WTC11 (cell line): ENCODE measurements at regions not wholly inside any gene's neighbourhood (a gene's known extent, or its start where the extent isn't known, plus 50 kb on each side); places are given as distances from the start of the nearest gene placed in this dataset.

Source experiments
- ATAC-seq: fragments of 200-7000 bp; cut with Tn5 transposase; 2 replicates; pipeline ENCODE4 v1.10.0; 2021; ENCODE audit warnings: mild to moderate bottlenecking, moderate library complexity
- CTCF ChIA-PET: fragments of 300-600 bp; sonication (Branson Sonifier 250); formaldehyde crosslinking; loops from one replicate; lab custom pipeline; 2021; ENCODE audit warnings: antibody characterized with exemption; lab: Charles Lee
- POLR2A ChIA-PET: fragments of 350-600 bp; sonication (Branson Sonifier 250); formaldehyde crosslinking; loops from one replicate; lab custom pipeline; 2021; ENCODE audit warnings: antibody characterized with exemption; lab: Charles Lee
- DNase-seq: peaks from one replicate; pipeline ENCODE4 v3.0.0; 2021; ENCODE audit warnings: low spot score
- H3K27ac Mint-ChIP-seq: 2 replicates; pipeline ENCODE4 v1.8.0; 2021; ENCODE audit warnings: mixed read lengths
- H3K27me3 Mint-ChIP-seq: 2 replicates; pipeline ENCODE4 v1.8.0; 2021; ENCODE audit warnings: low read depth, mild to moderate bottlenecking, moderate library complexity, mixed read lengths
- H3K36me3 Mint-ChIP-seq: 2 replicates; pipeline ENCODE4 v1.8.0; 2021; ENCODE audit warnings: mixed read lengths
- H3K4me1 Mint-ChIP-seq: 2 replicates; pipeline ENCODE4 v1.8.0; 2022; ENCODE audit warnings: mixed read lengths
- H3K4me3 Mint-ChIP-seq: 2 replicates; pipeline ENCODE4 v1.8.0; 2021; ENCODE audit warnings: mild to moderate bottlenecking, moderate library complexity, mixed read lengths
- H3K9me3 Mint-ChIP-seq: 2 replicates; pipeline ENCODE4 v1.8.0; 2021; ENCODE audit warnings: mixed read lengths
- ELF4 ChIP-seq: sonication (generic); formaldehyde crosslinking; IDR thresholded peaks from 2 replicates; pipeline ENCODE4 v1.8.1; 2022; ENCODE audit warnings: low read depth, mild to moderate bottlenecking, moderate library complexity, missing genetic modification reagents
- FOXJ3 ChIP-seq: sonication (generic); formaldehyde crosslinking; IDR thresholded peaks from 2 replicates; pipeline ENCODE4 v1.9.0; 2021; ENCODE audit warnings: missing genetic modification reagents, mild to moderate bottlenecking, borderline replicate concordance
- IRF2 ChIP-seq: sonication (generic); formaldehyde crosslinking; IDR thresholded peaks from 2 replicates; pipeline ENCODE4 v1.8.0; 2022; ENCODE audit warnings: low read depth, missing genetic modification reagents, borderline replicate concordance
- JUN ChIP-seq: sonication (generic); formaldehyde crosslinking; IDR thresholded peaks from 2 replicates; pipeline ENCODE4 v1.8.0; 2023; ENCODE audit warnings: mild to moderate bottlenecking, missing genetic modification reagents
- SOX15 ChIP-seq: fragments of 250-450 bp; sonication (Bioruptor Pico); IDR thresholded peaks from 2 replicates; pipeline ENCODE4 v1.9.0; 2021; ENCODE audit warnings: mild to moderate bottlenecking
- TF ChIP-seq, protein P1 (sequence below): fragments of 250-450 bp; sonication (Bioruptor Pico); IDR thresholded peaks from 2 replicates; pipeline ENCODE4 v1.9.0; 2021; ENCODE audit warnings: mild to moderate bottlenecking, borderline replicate concordance
- TF ChIP-seq, protein P2 (sequence below): fragments of 250-450 bp; sonication (Bioruptor Pico); IDR thresholded peaks from 2 replicates; pipeline ENCODE4 v1.9.0; 2021; ENCODE audit warnings: mild to moderate bottlenecking
- TF ChIP-seq, protein P3 (sequence below): sonication (generic); formaldehyde crosslinking; IDR thresholded peaks from 2 replicates; pipeline ENCODE4 v1.8.1; 2022; ENCODE audit warnings: mild to moderate bottlenecking, missing genetic modification reagents, moderate library complexity, borderline replicate concordance
- TF ChIP-seq, protein P4 (sequence below): fragments of 250-450 bp; sonication (Bioruptor Pico); IDR thresholded peaks from 2 replicates; pipeline ENCODE4 v1.9.0; 2021; ENCODE audit warnings: mild to moderate bottlenecking

DNA sequence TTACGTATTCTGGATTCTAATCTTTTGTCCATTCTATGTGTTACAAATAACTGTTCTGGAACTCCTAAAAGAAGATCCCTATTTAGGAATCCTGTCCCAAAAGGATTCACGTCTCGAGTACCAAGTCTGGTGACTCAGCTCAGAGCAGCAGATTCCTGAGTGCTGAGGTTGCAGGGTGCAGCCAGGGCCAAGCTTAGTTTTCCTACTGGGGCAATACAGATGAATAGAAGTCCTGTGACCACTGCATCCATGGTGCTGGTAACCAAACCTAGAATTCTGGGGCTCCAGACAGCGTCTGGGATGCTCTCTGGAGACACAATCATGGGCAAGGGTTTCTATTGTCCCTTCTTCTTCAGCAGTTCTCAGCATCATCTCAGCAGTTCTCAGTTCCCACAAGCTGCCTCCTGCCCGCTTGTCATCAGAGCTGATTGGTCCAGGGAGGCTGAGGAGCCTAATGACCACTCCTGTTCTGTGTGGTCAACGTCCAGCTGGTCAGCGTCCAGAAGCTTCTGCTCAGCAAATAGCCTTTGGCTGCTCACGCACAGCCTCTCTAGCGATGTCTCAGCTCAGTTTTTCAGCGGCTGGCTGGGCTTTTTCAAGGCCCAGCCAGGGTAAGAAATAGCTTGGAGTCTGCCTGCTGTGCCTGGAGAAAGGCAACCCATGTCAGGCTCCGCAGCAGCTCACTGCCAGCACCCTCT is 50.4 kb upstream of the C7orf33 start:
- no peak for ATAC-seq
- H3K4me1 Mint-ChIP-seq: no peaks in the 10 kb centered on the region
- TF ChIP-seq, protein P1, sequence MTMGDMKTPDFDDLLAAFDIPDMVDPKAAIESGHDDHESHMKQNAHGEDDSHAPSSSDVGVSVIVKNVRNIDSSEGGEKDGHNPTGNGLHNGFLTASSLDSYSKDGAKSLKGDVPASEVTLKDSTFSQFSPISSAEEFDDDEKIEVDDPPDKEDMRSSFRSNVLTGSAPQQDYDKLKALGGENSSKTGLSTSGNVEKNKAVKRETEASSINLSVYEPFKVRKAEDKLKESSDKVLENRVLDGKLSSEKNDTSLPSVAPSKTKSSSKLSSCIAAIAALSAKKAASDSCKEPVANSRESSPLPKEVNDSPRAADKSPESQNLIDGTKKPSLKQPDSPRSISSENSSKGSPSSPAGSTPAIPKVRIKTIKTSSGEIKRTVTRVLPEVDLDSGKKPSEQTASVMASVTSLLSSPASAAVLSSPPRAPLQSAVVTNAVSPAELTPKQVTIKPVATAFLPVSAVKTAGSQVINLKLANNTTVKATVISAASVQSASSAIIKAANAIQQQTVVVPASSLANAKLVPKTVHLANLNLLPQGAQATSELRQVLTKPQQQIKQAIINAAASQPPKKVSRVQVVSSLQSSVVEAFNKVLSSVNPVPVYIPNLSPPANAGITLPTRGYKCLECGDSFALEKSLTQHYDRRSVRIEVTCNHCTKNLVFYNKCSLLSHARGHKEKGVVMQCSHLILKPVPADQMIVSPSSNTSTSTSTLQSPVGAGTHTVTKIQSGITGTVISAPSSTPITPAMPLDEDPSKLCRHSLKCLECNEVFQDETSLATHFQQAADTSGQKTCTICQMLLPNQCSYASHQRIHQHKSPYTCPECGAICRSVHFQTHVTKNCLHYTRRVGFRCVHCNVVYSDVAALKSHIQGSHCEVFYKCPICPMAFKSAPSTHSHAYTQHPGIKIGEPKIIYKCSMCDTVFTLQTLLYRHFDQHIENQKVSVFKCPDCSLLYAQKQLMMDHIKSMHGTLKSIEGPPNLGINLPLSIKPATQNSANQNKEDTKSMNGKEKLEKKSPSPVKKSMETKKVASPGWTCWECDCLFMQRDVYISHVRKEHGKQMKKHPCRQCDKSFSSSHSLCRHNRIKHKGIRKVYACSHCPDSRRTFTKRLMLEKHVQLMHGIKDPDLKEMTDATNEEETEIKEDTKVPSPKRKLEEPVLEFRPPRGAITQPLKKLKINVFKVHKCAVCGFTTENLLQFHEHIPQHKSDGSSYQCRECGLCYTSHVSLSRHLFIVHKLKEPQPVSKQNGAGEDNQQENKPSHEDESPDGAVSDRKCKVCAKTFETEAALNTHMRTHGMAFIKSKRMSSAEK (CRISPR knock-in tag): no peak
- no peak for TF ChIP-seq IRF2
- TF ChIP-seq ELF4 (CRISPR knock-in tag): no peak
- TF ChIP-seq, protein P2, sequence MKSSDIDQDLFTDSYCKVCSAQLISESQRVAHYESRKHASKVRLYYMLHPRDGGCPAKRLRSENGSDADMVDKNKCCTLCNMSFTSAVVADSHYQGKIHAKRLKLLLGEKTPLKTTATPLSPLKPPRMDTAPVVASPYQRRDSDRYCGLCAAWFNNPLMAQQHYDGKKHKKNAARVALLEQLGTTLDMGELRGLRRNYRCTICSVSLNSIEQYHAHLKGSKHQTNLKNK: no peak
- TF ChIP-seq, protein P3, sequence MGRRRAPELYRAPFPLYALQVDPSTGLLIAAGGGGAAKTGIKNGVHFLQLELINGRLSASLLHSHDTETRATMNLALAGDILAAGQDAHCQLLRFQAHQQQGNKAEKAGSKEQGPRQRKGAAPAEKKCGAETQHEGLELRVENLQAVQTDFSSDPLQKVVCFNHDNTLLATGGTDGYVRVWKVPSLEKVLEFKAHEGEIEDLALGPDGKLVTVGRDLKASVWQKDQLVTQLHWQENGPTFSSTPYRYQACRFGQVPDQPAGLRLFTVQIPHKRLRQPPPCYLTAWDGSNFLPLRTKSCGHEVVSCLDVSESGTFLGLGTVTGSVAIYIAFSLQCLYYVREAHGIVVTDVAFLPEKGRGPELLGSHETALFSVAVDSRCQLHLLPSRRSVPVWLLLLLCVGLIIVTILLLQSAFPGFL (CRISPR knock-in tag): no peak
- TF ChIP-seq, protein P4, sequence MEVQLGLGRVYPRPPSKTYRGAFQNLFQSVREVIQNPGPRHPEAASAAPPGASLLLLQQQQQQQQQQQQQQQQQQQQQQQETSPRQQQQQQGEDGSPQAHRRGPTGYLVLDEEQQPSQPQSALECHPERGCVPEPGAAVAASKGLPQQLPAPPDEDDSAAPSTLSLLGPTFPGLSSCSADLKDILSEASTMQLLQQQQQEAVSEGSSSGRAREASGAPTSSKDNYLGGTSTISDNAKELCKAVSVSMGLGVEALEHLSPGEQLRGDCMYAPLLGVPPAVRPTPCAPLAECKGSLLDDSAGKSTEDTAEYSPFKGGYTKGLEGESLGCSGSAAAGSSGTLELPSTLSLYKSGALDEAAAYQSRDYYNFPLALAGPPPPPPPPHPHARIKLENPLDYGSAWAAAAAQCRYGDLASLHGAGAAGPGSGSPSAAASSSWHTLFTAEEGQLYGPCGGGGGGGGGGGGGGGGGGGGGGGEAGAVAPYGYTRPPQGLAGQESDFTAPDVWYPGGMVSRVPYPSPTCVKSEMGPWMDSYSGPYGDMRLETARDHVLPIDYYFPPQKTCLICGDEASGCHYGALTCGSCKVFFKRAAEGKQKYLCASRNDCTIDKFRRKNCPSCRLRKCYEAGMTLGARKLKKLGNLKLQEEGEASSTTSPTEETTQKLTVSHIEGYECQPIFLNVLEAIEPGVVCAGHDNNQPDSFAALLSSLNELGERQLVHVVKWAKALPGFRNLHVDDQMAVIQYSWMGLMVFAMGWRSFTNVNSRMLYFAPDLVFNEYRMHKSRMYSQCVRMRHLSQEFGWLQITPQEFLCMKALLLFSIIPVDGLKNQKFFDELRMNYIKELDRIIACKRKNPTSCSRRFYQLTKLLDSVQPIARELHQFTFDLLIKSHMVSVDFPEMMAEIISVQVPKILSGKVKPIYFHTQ (CRISPR knock-in tag): no peak
- TF ChIP-seq FOXJ3 (CRISPR knock-in tag): no peak
- no peak for TF ChIP-seq SOX15 (CRISPR knock-in tag)
- no peak for TF ChIP-seq JUN (CRISPR knock-in tag)
- TF ChIP-seq, all 79 proteins: peak for 0
- DNase-seq: no peak
- POLR2A ChIA-PET: no interaction called here
- no peak overlapping the region for H3K4me3 Mint-ChIP-seq
- no peaks in the 10 kb centered on the region for H3K36me3 Mint-ChIP-seq
- H3K27ac Mint-ChIP-seq: no peak overlapping the region
- no peaks in the 10 kb centered on the region for H3K9me3 Mint-ChIP-seq
- CTCF ChIA-PET: interaction anchor here (1.0 to 1.5 kb wide), 3 partner anchors 12 to 276 kb away, joined by 3 read pairs; no protein-coding TSS in a partner anchor
- H3K27me3 Mint-ChIP-seq: no peaks in the 10 kb centered on the region
